SIG-M5 treated with dmso at 0.1 percent for 504 hours (cell line): ENCODE measurements at regions not wholly inside any gene's neighbourhood (a gene's known extent, or its start where the extent isn't known, plus 50 kb on each side); places are given as distances from the start of the nearest gene placed in this dataset.
A peak's percentile ranks its signal among the peaks of the same experiment; 100 is the strongest.

ENCODE experiments used
- DNase-seq: peaks from one replicate; lab custom pipeline; 2025; ENCODE audit not compliant: unreplicated experiment; lab: John Stamatoyannopoulos, UW

GRCh38 chr6:124877468-124877867, 84.8 kb upstream of the RNF217 start:
- DNase-seq = no peak

GRCh38 chr6:124879110-124879991, 82.9 kb upstream of the RNF217 start:
- DNase-seq = no peak

- no peak for DNase-seq
These were observed 82.3 kb upstream of the RNF217 start for GRCh38 chr6:124879992-124880355.

- no peak for DNase-seq
These were observed 80.2 kb upstream of the RNF217 start for GRCh38 chr6:124881898-124882578.

GRCh38 chr6:124882579-124883393, 79.5 kb upstream of the RNF217 start:
- DNase-seq = no peak

GRCh38 chr6:124885171-124885570, 77.1 kb upstream of the RNF217 start:
- DNase-seq = no peak

- no peak for DNase-seq
These were observed 74.2 kb upstream of the RNF217 start for GRCh38 chr6:124887872-124888580.

- DNase-seq = peak; percentile 3
These were observed 73.5 kb upstream of the RNF217 start for GRCh38 chr6:124888581-124889371.

GRCh38 chr6:124901084-124901483, 61.2 kb upstream of the RNF217 start:
- no peak for DNase-seq

GRCh38 chr6:124903797-124904196, 58.4 kb upstream of the RNF217 start:
- no peak for DNase-seq

GRCh38 chr6:124907596-124907995, 54.6 kb upstream of the RNF217 start:
- DNase-seq = no peak
